ENCODE measurements at regions not wholly inside any gene's neighbourhood (a gene's known extent, or its start where the extent isn't known, plus 50 kb on each side); places are given as distances from the start of the nearest gene placed in this dataset.

- TF ChIP-seq CTCF (IDR thresholded peaks at IDR 0.05) (no peak), ZFX (IDR thresholded peaks at IDR 0.05; ENCODE audit: borderline replicate concordance) (no peak)
These were observed 163.4 kb upstream of the HEY2 start for GRCh38 chr6:125586074-125586473.
